GM12878 (cell line): ENCODE measurements at regions not wholly inside any gene's neighbourhood (a gene's known extent, or its start where the extent isn't known, plus 50 kb on each side); places are given as distances from the start of the nearest gene placed in this dataset.

Source experiments
- EZH2 ChIP-seq: IDR thresholded peaks from 2 replicates; pipeline ENCODE4 v1.6.1; 2012; ENCODE audit warnings: low read depth, mild to moderate bottlenecking, control low read depth, inconsistent platforms, low read length, borderline replicate concordance; ENCODE audit not compliant: control insufficient read depth
- MAX ChIP-seq: IDR thresholded peaks from 2 replicates; pipeline ENCODE4 v1.6.1; 2012; ENCODE audit warnings: low read depth, low read length, improper control_type of control experiment
- MYC ChIP-seq: IDR thresholded peaks from 2 replicates; pipeline ENCODE4 v1.6.1; 2011; ENCODE audit warnings: mild to moderate bottlenecking, low read length, moderate library complexity, inconsistent platforms; ENCODE audit not compliant: insufficient read depth, insufficient replicate concordance, insufficient read length, severe bottlenecking
- NFYB ChIP-seq: IDR thresholded peaks from 2 replicates; pipeline ENCODE4 v1.6.1; 2011; ENCODE audit warnings: low read depth, mild to moderate bottlenecking, low read length, improper control_type of control experiment, moderate library complexity; ENCODE audit not compliant: insufficient read depth
- POLR2A ChIP-seq: IDR thresholded peaks from 2 replicates; pipeline ENCODE4 v1.6.1; 2011; ENCODE audit warnings: low read depth, mild to moderate bottlenecking, low read length
- RAD51 ChIP-seq: fragments of 450-650 bp; IDR thresholded peaks from 2 replicates; pipeline ENCODE4 v1.6.1; 2016; ENCODE audit warnings: moderate library complexity, mild to moderate bottlenecking, inconsistent platforms
- USF1 ChIP-seq: IDR thresholded peaks from 2 replicates; pipeline ENCODE4 v1.6.1; 2011; ENCODE audit warnings: borderline replicate concordance, low read depth, mild to moderate bottlenecking, moderate library complexity, mixed read lengths, low read length; ENCODE audit not compliant: insufficient read depth; ENCODE audit errors: extremely low read length
- YY1 ChIP-seq: IDR thresholded peaks from 2 replicates; pipeline ENCODE4 v1.6.1; 2011; ENCODE audit warnings: low read depth, mild to moderate bottlenecking, low read length
- TF ChIP-seq, protein P1 (sequence below), 3 experiments: IDR thresholded peaks in 2 of 3; conservative IDR thresholded peaks in 1 of 3; 2 replicates each; pipeline ENCODE4 v1.5.1; 2011; ENCODE audit warnings: low read depth in 3 of 3, low read length in 3 of 3, mild to moderate bottlenecking in 3 of 3, control low read depth in 2 of 3, moderate library complexity in 2 of 3, inconsistent platforms in 1 of 3, mixed read lengths in 1 of 3; ENCODE audit not compliant: control insufficient read depth in 2 of 3, insufficient read depth in 1 of 3; ENCODE audit errors: extremely low read depth in 1 of 3

GRCh38 chrX:3549411-3549911 lies 164.0 kb downstream of the PRKX start:
- TF ChIP-seq POLR2A = no peak
- TF ChIP-seq MYC = no peak
- no peak for TF ChIP-seq EZH2
- no peak for TF ChIP-seq MAX
- TF ChIP-seq, protein P1, sequence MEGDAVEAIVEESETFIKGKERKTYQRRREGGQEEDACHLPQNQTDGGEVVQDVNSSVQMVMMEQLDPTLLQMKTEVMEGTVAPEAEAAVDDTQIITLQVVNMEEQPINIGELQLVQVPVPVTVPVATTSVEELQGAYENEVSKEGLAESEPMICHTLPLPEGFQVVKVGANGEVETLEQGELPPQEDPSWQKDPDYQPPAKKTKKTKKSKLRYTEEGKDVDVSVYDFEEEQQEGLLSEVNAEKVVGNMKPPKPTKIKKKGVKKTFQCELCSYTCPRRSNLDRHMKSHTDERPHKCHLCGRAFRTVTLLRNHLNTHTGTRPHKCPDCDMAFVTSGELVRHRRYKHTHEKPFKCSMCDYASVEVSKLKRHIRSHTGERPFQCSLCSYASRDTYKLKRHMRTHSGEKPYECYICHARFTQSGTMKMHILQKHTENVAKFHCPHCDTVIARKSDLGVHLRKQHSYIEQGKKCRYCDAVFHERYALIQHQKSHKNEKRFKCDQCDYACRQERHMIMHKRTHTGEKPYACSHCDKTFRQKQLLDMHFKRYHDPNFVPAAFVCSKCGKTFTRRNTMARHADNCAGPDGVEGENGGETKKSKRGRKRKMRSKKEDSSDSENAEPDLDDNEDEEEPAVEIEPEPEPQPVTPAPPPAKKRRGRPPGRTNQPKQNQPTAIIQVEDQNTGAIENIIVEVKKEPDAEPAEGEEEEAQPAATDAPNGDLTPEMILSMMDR (IDR thresholded peaks at IDR 0.05 in 2 of 3, conservative IDR thresholded peaks at IDR 0.05 in 1 of 3; ENCODE audit: control insufficient read depth in 2 of 3, extremely low read depth in 1 of 3, insufficient read depth in 1 of 3, low read depth in 3 of 3, low read length in 3 of 3) = no peak
- TF ChIP-seq NFYB = no peak
- no peak for TF ChIP-seq YY1
- no peak for TF ChIP-seq USF1
- TF ChIP-seq RAD51 = no peak
